HFF-Myc (cell line): ENCODE measurements at regions not wholly inside any gene's neighbourhood (a gene's known extent, or its start where the extent isn't known, plus 50 kb on each side); places are given as distances from the start of the nearest gene placed in this dataset.

Experiments
- DNase-seq: peaks from one replicate; pipeline ENCODE4 v3.0.0-alpha.2; 2011; ENCODE audit warnings: low read depth; ENCODE audit errors: extremely low read depth
- H3K4me3 ChIP-seq: replicated peaks from 2 replicates; pipeline ENCODE4 v1.5.1; 2011; ENCODE audit warnings: low read depth, mild to moderate bottlenecking, control low read depth, low read length
- TF ChIP-seq, protein P1 (sequence below): IDR thresholded peaks from 2 replicates; pipeline ENCODE4 v1.5.1; 2012; ENCODE audit warnings: mild to moderate bottlenecking, low read depth, low read length, control low read depth; ENCODE audit errors: missing control alignments

DNA sequence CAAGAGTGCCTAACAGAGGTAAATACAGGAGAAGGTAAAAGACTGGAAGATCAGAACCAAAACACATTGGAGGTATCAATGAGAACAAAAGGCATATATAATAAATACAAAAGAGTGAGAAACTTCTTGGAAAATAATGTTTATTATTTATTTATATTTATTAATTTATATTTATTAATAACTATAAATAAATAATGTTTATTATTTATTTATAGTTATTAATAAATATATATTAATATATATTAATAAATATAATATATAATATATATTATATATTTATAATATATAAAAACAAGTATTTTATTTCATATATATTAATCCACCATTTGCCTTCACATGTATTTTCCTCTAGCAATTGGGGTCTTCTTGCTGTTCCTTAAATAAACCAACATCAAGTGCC, 391.9 kb downstream of the GPATCH2 start:
- H3K4me3 ChIP-seq = no peak overlapping the region
- TF ChIP-seq, protein P1, sequence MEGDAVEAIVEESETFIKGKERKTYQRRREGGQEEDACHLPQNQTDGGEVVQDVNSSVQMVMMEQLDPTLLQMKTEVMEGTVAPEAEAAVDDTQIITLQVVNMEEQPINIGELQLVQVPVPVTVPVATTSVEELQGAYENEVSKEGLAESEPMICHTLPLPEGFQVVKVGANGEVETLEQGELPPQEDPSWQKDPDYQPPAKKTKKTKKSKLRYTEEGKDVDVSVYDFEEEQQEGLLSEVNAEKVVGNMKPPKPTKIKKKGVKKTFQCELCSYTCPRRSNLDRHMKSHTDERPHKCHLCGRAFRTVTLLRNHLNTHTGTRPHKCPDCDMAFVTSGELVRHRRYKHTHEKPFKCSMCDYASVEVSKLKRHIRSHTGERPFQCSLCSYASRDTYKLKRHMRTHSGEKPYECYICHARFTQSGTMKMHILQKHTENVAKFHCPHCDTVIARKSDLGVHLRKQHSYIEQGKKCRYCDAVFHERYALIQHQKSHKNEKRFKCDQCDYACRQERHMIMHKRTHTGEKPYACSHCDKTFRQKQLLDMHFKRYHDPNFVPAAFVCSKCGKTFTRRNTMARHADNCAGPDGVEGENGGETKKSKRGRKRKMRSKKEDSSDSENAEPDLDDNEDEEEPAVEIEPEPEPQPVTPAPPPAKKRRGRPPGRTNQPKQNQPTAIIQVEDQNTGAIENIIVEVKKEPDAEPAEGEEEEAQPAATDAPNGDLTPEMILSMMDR = no peak
- no peak for DNase-seq

DNA sequence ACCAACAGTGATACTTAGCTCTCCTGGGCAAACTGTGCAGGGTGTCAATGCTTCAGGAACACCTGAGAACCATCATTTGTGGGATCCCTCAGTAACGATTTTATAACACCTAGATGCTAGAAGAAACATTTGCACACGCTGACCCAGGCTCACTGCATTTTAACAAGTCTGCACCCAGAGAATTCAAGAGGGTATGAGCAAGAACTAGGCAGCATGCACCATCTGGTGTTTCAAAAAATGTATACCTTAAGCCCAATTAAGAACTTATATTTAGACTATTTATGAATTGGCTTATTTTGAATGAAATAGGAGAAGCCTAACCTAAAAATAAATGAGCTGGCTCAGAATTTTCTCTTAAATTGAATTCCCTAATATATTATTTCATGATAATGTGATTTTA, 400.5 kb downstream of the GPATCH2 start:
- no peak overlapping the region for H3K4me3 ChIP-seq
- TF ChIP-seq, protein P1 = no peak
- DNase-seq = no peak

DNA sequence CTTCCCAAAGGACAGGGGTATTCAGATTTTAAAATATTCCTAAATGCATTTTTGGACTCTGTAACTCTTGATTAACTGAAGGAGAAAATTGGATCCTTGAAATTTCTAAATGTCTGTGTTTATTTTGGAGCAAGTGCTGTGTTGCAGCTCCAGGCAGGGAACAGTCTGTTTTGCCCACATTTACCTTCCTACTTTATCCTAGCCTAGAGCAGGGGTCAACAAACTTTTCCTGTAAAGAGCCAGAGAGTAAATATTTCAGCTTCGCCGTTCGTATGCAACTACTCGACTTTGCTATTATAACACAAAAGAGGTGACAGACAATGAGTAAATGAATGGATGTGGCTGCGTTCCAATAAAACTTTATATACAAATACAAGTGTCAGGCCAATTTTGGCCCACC, 402.2 kb downstream of the GPATCH2 start:
- TF ChIP-seq, protein P1 = no peak
- DNase-seq = no peak
- H3K4me3 ChIP-seq = no peak overlapping the region

DNA sequence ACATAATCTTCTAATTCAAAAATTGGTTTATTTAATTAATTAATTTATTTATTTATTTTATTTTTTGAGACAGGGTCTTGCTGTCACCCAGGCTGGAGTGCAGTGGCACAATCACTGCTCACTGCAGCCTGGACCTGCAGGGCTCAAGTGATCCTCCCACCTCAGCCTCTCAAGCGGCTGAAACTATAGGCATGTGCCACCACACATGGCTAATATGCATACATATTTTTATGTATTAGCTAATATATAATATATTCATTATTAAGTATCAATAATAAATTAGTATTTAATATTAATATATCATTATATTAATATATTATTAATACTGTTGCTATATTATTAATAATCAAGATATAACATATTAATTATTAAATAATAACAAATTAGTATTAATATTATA, 406.7 kb downstream of the GPATCH2 start:
- H3K4me3 ChIP-seq = no peak overlapping the region
- DNase-seq = no peak
- TF ChIP-seq, protein P1 = no peak

GRCh38 chr1:217214551-217214950, 416.3 kb downstream of the GPATCH2 start:
- no peak overlapping the region for H3K4me3 ChIP-seq

GRCh38 chr1:217211486-217211885, 419.4 kb downstream of the GPATCH2 start:
- DNase-seq = no peak
- H3K4me3 ChIP-seq = no peak overlapping the region
- TF ChIP-seq, protein P1 = no peak

More at GRCh38 chr1:217214551-217214950, 416.3 kb downstream of the GPATCH2 start:
- no peak for DNase-seq
- TF ChIP-seq, protein P1 = no peak

- TF ChIP-seq, protein P1 = no peak
- H3K4me3 ChIP-seq = no peak overlapping the region
- no peak for DNase-seq
These were observed 425.3 kb downstream of the GPATCH2 start for GRCh38 chr1:217205578-217205977.
